Thymus (tissue), 11 donors: ENCODE measurements at regions not wholly inside any gene's neighbourhood (a gene's known extent, or its start where the extent isn't known, plus 50 kb on each side); places are given as distances from the start of the nearest gene placed in this dataset.

Experiments
- DNase-seq, 9 donors: peaks; one replicate each; pipeline ENCODE4 v3.0.0-alpha.2; 2013; ENCODE audit warnings: low spot score in 9 of 9, low read depth in 6 of 9, missing footprints in 1 of 9
- H3K27ac ChIP-seq, 2 donors: one replicate each; pipeline ENCODE4 v1.5.1; 2013; ENCODE audit warnings: control low read depth in 1 of 2, low read depth in 1 of 2, low read length in 1 of 2, mild to moderate bottlenecking in 1 of 2, moderate library complexity in 1 of 2
- H3K27me3 ChIP-seq, 2 donors: one replicate each; pipeline ENCODE4 v1.5.1; 2013; ENCODE audit warnings: low read length in 1 of 2; ENCODE audit not compliant: control insufficient read depth in 2 of 2, insufficient read depth in 1 of 2
- H3K36me3 ChIP-seq, 2 donors: one replicate each; pipeline ENCODE4 v1.5.1; 2013; ENCODE audit warnings: low read length in 1 of 2, mild to moderate bottlenecking in 1 of 2, moderate library complexity in 1 of 2; ENCODE audit not compliant: control insufficient read depth in 2 of 2, insufficient read depth in 2 of 2
- H3K4me1 ChIP-seq, 2 donors: one replicate each; pipeline ENCODE4 v1.5.1; 2013; ENCODE audit warnings: low read length in 2 of 2; ENCODE audit not compliant: control insufficient read depth in 2 of 2, insufficient read depth in 2 of 2
- H3K4me3 ChIP-seq, 2 donors: one replicate each; pipeline ENCODE4 v1.5.1; 2013; ENCODE audit warnings: low read length in 2 of 2, control low read depth in 1 of 2, mild to moderate bottlenecking in 1 of 2
- H3K9me3 ChIP-seq, 2 donors: one replicate each; pipeline ENCODE4 v1.5.1; 2013; ENCODE audit warnings: low read length in 1 of 2, mild to moderate bottlenecking in 1 of 2; ENCODE audit not compliant: control insufficient read depth in 2 of 2, insufficient read depth in 1 of 2
- WGBS: extraction: QIAGEN DNeasy Blood & Tissue Kit; methylation state at CpG from one replicate; pipeline ENCODE4 v1.1.7; 2013; 5-methylcytosine and 5-hydroxymethylcytosine counted together
- donor health status: healthy.

GRCh38 chr1:164949771-164950471 lies 390.9 kb downstream of the PBX1 start:
- Histone ChIP-seq H3K27me3 (no peaks in the 10 kb centered on the region), H3K9me3 (peaks cover 0 to 3% of the 10 kb centered on the region in 2 donors), H3K27ac (no peak overlapping the region), H3K4me3 (no peak overlapping the region), H3K36me3 (no peaks in the 10 kb centered on the region), H3K4me1 (no peaks in the 10 kb centered on the region)
- DNase-seq, result no peak
- WGBS, result 87% methylated on average over 2 of the region's 2 CpGs

DNA sequence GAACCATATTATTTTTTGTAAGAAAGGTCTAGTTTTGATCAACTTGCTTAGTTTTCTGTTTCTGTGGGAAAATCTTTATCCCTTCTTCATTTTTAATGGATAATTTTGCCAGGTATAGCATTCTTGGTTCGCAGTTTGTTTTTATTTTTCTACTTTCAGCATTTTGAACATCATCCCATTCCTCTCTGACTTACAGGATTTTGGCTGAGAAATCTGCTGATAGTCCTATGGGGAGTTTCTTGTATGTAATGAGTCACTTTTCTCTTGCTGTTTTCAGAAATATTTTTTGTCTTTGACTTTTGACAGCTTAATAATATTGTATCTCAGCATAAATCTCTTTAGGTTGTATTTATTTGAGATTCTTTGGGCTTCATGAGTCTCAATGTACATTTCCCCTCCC lies 389.1 kb downstream of the PBX1 start:
- H3K9me3 ChIP-seq, result peaks cover 0 to 3% of the 10 kb centered on the region in 2 donors
- WGBS, result 92% methylated on average over 1 of the region's 1 CpG
- H3K27me3 ChIP-seq, result no peaks in the 10 kb centered on the region
- no peak overlapping the region for H3K27ac ChIP-seq
- no peak for DNase-seq
- no peaks in the 10 kb centered on the region for H3K36me3 ChIP-seq
- no peaks in the 10 kb centered on the region for H3K4me1 ChIP-seq
- no peak overlapping the region for H3K4me3 ChIP-seq

DNA sequence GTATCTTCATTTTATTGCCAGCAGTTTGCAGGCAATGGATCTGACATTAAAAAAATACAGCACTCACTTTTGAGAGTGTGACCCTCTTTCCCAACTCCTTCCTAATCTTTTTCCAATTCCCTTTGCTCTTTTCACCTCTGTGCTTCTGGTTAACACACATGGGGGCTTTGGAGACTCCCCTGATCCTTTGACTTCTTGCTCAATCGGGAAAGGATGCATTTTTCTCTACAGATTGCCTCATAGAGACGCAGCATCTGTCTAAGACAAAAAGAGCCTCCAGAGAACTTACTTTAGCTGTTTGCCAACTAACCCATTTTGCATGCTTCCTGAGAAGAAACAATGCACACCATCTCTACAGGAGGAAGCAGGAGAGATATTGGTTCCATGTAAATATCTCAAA lies 378.3 kb downstream of the PBX1 start:
- Histone ChIP-seq H3K9me3 (no peaks in the 10 kb centered on the region), H3K36me3 (no peaks in the 10 kb centered on the region), H3K27ac (no peak overlapping the region), H3K4me3 (no peak overlapping the region), H3K4me1 (no peaks in the 10 kb centered on the region), H3K27me3 (no peaks in the 10 kb centered on the region)
- DNase-seq, result no peak
- WGBS, result 87% methylated on average over 2 of the region's 2 CpGs

GRCh38 chr1:164932580-164932979 lies 373.6 kb downstream of the PBX1 start:
- Histone ChIP-seq H3K4me3 (no peak overlapping the region), H3K9me3 (no peaks in the 10 kb centered on the region), H3K27ac (no peak overlapping the region), H3K27me3 (no peaks in the 10 kb centered on the region), H3K4me1 (no peaks in the 10 kb centered on the region), H3K36me3 (no peaks in the 10 kb centered on the region)
- WGBS, result 72% methylated on average over 4 of the region's 4 CpGs
- DNase-seq, result no peak

DNA sequence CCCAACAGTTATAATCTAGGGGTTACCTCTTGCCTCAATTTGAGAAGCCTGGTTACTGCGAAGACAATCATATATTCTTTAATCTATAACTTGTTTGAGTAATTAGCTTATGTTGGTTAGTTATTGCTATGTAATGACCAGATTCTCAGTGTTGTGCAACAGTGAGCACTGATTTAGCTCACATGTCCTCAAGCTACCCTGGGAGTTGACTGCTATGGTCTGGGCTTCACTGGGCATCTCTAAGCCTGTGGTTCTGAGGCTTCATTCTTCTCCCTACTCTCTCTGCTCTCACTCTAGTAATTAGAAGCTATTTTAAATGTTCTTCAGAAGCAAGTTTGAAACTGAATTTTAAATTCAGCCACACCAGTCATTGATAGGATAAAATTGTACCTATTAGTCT lies 371.8 kb downstream of the PBX1 start:
- H3K4me1 ChIP-seq, result no peaks in the 10 kb centered on the region
- H3K4me3 ChIP-seq, result no peak overlapping the region
- H3K27ac ChIP-seq, result no peak overlapping the region
- no peaks in the 10 kb centered on the region for H3K36me3 ChIP-seq
- H3K27me3 ChIP-seq, result no peaks in the 10 kb centered on the region
- WGBS, result 93% methylated on average over 1 of the region's 1 CpG
- DNase-seq, result no peak
- no peaks in the 10 kb centered on the region for H3K9me3 ChIP-seq

DNA sequence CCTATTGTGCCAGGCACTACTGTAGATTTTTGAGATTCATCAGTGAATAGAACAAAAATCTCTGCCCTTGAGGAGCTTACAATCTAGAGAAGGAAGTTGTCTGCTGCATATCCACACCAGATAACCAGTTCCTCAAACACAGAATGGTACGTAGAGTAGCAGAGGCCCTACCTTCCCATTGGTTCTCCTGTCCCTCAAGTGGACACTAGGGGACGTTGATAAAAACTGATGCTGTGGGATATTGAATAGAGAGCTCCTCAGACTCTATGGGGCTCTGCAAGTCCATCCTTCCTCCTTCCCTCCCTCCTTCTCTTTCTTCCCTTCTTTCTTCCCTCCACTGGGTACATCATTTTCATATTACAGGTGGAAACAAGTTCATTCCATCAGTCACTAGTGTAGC lies 371.3 kb downstream of the PBX1 start:
- DNase-seq, result no peak
- no peaks in the 10 kb centered on the region for H3K4me1 ChIP-seq
- H3K27me3 ChIP-seq, result no peaks in the 10 kb centered on the region
- 88% methylated on average over 2 of the region's 2 CpGs for WGBS
- H3K4me3 ChIP-seq, result no peak overlapping the region
- H3K36me3 ChIP-seq, result no peaks in the 10 kb centered on the region
- no peaks in the 10 kb centered on the region for H3K9me3 ChIP-seq
- H3K27ac ChIP-seq, result no peak overlapping the region

DNA sequence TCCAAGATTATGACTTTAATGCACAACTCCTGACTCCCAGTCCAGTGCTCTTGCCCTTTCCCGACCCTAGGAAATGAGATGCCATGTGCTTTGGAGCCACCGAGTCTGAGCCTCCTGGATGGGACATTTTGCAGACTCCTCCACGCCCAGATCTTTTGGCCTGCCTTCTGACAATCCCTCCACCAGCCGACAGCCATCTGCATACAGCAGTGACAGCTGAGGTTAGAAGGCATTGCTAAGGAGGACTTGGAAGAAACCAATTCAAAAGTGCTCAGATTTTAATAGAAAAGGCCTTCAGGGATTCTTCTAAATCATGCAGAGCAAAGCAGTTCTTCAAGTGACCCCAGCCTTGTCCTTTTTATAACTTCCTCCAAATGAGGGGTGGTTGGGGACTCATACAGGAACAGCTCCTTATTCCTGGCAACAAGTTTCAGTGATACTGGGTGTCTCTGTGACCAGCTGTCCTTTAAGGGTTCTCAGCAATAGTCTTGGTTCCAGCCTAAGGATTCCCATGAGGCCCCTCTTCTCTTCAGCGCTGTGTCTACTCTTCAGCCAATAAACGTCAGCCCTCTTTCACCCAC lies 369.3 kb downstream of the PBX1 start:
- Histone ChIP-seq H3K36me3 (no peaks in the 10 kb centered on the region), H3K4me1 (no peaks in the 10 kb centered on the region), H3K27ac (no peak overlapping the region), H3K9me3 (no peaks in the 10 kb centered on the region), H3K27me3 (no peaks in the 10 kb centered on the region), H3K4me3 (no peak overlapping the region)
- DNase-seq, result no peak
- 88% methylated on average over 6 of the region's 6 CpGs for WGBS

DNA sequence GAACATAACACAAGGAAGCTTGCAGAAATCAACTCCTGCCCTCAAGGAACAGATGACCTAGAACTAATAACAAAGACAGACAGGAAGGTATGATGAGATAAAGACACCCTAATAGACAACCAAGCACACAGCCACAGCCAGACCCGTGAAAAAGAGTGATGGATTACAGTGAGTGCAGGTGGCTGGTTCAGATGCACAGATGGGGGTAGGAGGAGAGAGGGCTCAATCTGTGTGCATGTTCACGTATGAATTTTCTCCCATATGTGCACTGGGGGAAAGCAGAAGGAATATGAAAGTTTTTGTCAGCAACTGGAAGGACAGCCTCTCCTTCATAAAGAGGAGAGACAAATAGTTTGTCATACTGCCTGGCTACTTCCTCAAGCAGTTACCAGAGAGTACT lies 367.1 kb downstream of the PBX1 start:
- no peak overlapping the region for H3K27ac ChIP-seq
- no peak for DNase-seq
- 94% methylated on average over 2 of the region's 2 CpGs for WGBS
- no peaks in the 10 kb centered on the region for H3K4me1 ChIP-seq
- no peaks in the 10 kb centered on the region for H3K9me3 ChIP-seq
- no peak overlapping the region for H3K4me3 ChIP-seq
- H3K36me3 ChIP-seq, result no peaks in the 10 kb centered on the region
- H3K27me3 ChIP-seq, result no peaks in the 10 kb centered on the region

DNA sequence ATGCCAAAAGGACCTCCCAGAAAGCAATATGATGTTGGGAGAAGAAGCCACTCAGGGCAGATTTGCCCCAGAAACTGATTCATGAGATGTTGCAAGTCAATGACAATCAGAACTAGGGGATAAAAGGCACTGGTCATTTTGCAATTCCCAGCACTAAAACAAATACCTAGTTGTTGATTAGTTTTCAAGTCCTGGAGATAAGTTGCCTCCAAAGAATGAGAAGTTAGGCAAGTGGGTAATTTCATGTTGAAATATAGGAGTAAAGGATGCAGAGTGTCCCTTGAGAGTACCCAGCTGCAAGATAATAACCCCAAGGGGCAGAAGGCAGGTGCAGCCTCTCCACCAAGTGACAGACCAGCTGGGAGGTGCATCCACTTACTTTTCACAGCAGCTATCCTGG lies 363.6 kb downstream of the PBX1 start:
- Histone ChIP-seq H3K9me3 (no peaks in the 10 kb centered on the region), H3K4me1 (no peaks in the 10 kb centered on the region), H3K27ac (no peak overlapping the region), H3K4me3 (no peak overlapping the region), H3K36me3 (no peaks in the 10 kb centered on the region), H3K27me3 (no peaks in the 10 kb centered on the region)
- DNase-seq, result no peak
